ENCODE measurements at regions not wholly inside any gene's neighbourhood (a gene's known extent, or its start where the extent isn't known, plus 50 kb on each side); places are given as distances from the start of the nearest gene placed in this dataset.

GRCh38 chr16:62805221-62805857 lies 769.1 kb upstream of the CDH8 start:
- TF ChIP-seq CTCF (IDR thresholded peaks at IDR 0.05; ENCODE audit: insufficient read depth, low read length) (no peak), GABPA (IDR thresholded peaks at IDR 0.05; ENCODE audit: low read depth) (no peak), REST (IDR thresholded peaks at IDR 0.05; ENCODE audit: insufficient replicate concordance, low read depth) (no peak), POLR2AphosphoS5 (IDR thresholded peaks at IDR 0.05; ENCODE audit: low read depth) (no peak), SPI1 (IDR thresholded peaks at IDR 0.05; ENCODE audit: borderline replicate concordance, low read depth) (no peak)

All from HL-60 (cell line).